ENCODE measurements at regions not wholly inside any gene's neighbourhood (a gene's known extent, or its start where the extent isn't known, plus 50 kb on each side); places are given as distances from the start of the nearest gene placed in this dataset.

- Histone ChIP-seq H4K91ac (ENCODE audit: insufficient read length, low read depth, low read length) (no peak overlapping the region), H3K4me1 (ENCODE audit: insufficient read depth, low read length) (peaks cover under 1% of the 10 kb centered on the region; the same call in 1 of the 2 replicates), H2BK20ac (ENCODE audit: low read depth, low read length, poor library complexity, severe bottlenecking) (no peak overlapping the region), H3K56ac (ENCODE audit: insufficient read length, low read depth, low read length) (no peak overlapping the region), H3K23ac (ENCODE audit: insufficient read length, low read depth, low read length) (no peak overlapping the region), H2AFZ (ENCODE audit: low read length) (no peak overlapping the region), H2BK5ac (ENCODE audit: insufficient read length, low read length) (no peak overlapping the region), H3K27ac (ENCODE audit: insufficient read length, low read depth, low read length) (no peak overlapping the region), H4K20me1 (ENCODE audit: control insufficient read depth, insufficient read depth, insufficient read length) (no peaks in the 10 kb centered on the region), H3K4me2 (ENCODE audit: insufficient read depth, insufficient read length, low read length) (no peak overlapping the region), H2BK120ac (ENCODE audit: low read depth, low read length, poor library complexity, severe bottlenecking) (no peak overlapping the region), H3K9me3 (ENCODE audit: control insufficient read depth, low read depth, low read length) (no peaks in the 10 kb centered on the region), H3K18ac (ENCODE audit: insufficient read length, low read depth, low read length) (no peak overlapping the region), H4K8ac (replicated peaks; ENCODE audit: insufficient read length, low read depth, low read length) (no peak overlapping the region), H3K14ac (ENCODE audit: insufficient read depth, low read length) (no peak overlapping the region), H3K4ac (ENCODE audit: low read depth, low read length) (no peak overlapping the region), H3T11ph (ENCODE audit: low read length) (no peak overlapping the region), H2BK12ac (ENCODE audit: insufficient read length, low read depth, low read length) (no peak overlapping the region), H3K23me2 (ENCODE audit: insufficient read length, low read depth, low read length, poor library complexity, severe bottlenecking) (no peaks in the 10 kb centered on the region), H3K27me3 (ENCODE audit: insufficient read depth, low read length) (no peaks in the 10 kb centered on the region), H3K9ac (ENCODE audit: extremely low read depth, insufficient read length, low read length) (no peak overlapping the region), H2BK15ac (ENCODE audit: low read depth, low read length) (no peak overlapping the region), H2AK5ac (ENCODE audit: insufficient read length, low read length) (no peak overlapping the region), H3K79me1 (ENCODE audit: insufficient read depth, low read depth, low read length, poor library complexity, severe bottlenecking) (no peaks in the 10 kb centered on the region), H4K5ac (ENCODE audit: insufficient read length, low read depth, low read length) (no peak overlapping the region), H3K79me2 (ENCODE audit: insufficient read depth, low read length) (no peaks in the 10 kb centered on the region)
- Mint-ChIP-seq H3K36me3 (ENCODE audit: insufficient read depth in 1 of 3, low read depth in 3 of 3) (peaks cover 15 to 41% (median 30%) of the 10 kb centered on the region in 3 experiments), H3K4me1 (peaks cover 21 to 23% of the 10 kb centered on the region in 2 experiments), H3K9me3 (peaks cover 29 to 44% of the 10 kb centered on the region in 2 experiments), H3K27me3 (ENCODE audit: low read depth) (peaks cover 9% of the 10 kb centered on the region), H3K4me3 (no peak overlapping the region), H3K27ac (no peak overlapping the region)
- no CpG with 5 or more reads among the region's 2 CpGs for WGBS (ENCODE audit: extremely low coverage, insufficient read length, low lambda C conversion rate)
- peak; percentile 51; the same call in 2 of the 3 replicates for TF ChIP-seq CTCF (conservative IDR thresholded peaks at IDR 0.05)
- DNase-seq: peak; percentile 46
These were observed 252.4 kb upstream of the CPEB2 start for GRCh38 chr4:14749910-14750309.

Data from H9 (cell line).